Tibial artery (tissue), 4 donors: ENCODE measurements at regions not wholly inside any gene's neighbourhood (a gene's known extent, or its start where the extent isn't known, plus 50 kb on each side); places are given as distances from the start of the nearest gene placed in this dataset.

ENCODE experiments used
- DNase-seq, 2 donors: peaks; one replicate each; pipeline ENCODE4 v3.0.0-alpha.2; 2019
- H3K27ac ChIP-seq, 2 donors: fragments of 200-600 bp; sonication (generic) in 1 of 2; 1 replicate in 1 of 2; 2 replicates in 1 of 2; pipeline ENCODE4 v1.5.1; 2018 to 2019; ENCODE audit warnings: mild to moderate bottlenecking in 1 of 2
- H3K27me3 ChIP-seq, 2 donors: fragments of 200-600 bp; sonication (generic) in 1 of 2; one replicate each; pipeline versions ENCODE4 v1.5.1 to v1.6.0; 2016 to 2019
- H3K36me3 ChIP-seq, 3 donors: fragments of 200-600 bp; sonication (generic) in 2 of 3; one replicate each; pipeline ENCODE4 v1.5.1; 2016 to 2019; ENCODE audit warnings: mild to moderate bottlenecking in 2 of 3
- H3K4me1 ChIP-seq, 4 donors: fragments of 200-600 bp; sonication (generic) in 2 of 4; 1 replicate in 3 of 4; 2 replicates in 1 of 4; pipeline ENCODE4 v1.5.1; 2016 to 2019
- H3K4me3 ChIP-seq, 2 donors: fragments of 200-600 bp; sonication (generic) in 1 of 2; 1 replicate in 1 of 2; 2 replicates in 1 of 2; pipeline ENCODE4 v1.5.1; 2018 to 2019; ENCODE audit warnings: mild to moderate bottlenecking in 2 of 2
- H3K9me3 ChIP-seq, 3 donors: fragments of 200-600 bp; sonication (generic) in 1 of 3; one replicate each; pipeline ENCODE4 v1.5.1; 2016 to 2019
- CTCF ChIP-seq, 2 experiments: fragments of 200-600 bp in 1 of 2; fragments of 450-650 bp in 1 of 2; IDR thresholded peaks; one replicate each; pipeline ENCODE4 v1.5.1; 2017 to 2019; ENCODE audit warnings: antibody characterized with exemption in 2 of 2, mild to moderate bottlenecking in 1 of 2, moderate library complexity in 1 of 2
- intact Hi-C: fragments of 100-400 bp; cut with DNase I; formaldehyde crosslinking; loops from one replicate; pipeline ENCODE4 v1.15.0; 2023; ENCODE audit warnings: low total_unique reads

- Histone ChIP-seq H3K9me3 (no peaks in the 10 kb centered on the region), H3K4me3 (no peak overlapping the region), H3K36me3 (no peaks in the 10 kb centered on the region), H3K27me3 (no peaks in the 10 kb centered on the region), H3K27ac (no peak overlapping the region), H3K4me1 (no peaks in the 10 kb centered on the region)
- intact Hi-C loops, result no loop called here
- TF ChIP-seq CTCF (IDR thresholded peaks at IDR 0.05), result no peak
- DNase-seq, result no peak
These were observed 472.3 kb downstream of the CDH26 start for GRCh38 chr20:60430516-60431001.

GRCh38 chr20:60431349-60431748 is 473.1 kb downstream of the CDH26 start:
- Histone ChIP-seq H3K9me3 (no peaks in the 10 kb centered on the region), H3K4me1 (no peaks in the 10 kb centered on the region), H3K27me3 (no peaks in the 10 kb centered on the region), H3K27ac (no peak overlapping the region), H3K36me3 (no peaks in the 10 kb centered on the region), H3K4me3 (no peak overlapping the region)
- intact Hi-C loops, result no loop called here
- no peak for TF ChIP-seq CTCF (IDR thresholded peaks at IDR 0.05)
- DNase-seq, result no peak

GRCh38 chr20:60437418-60437817 is 479.2 kb downstream of the CDH26 start:
- no peaks in the 10 kb centered on the region for H3K27me3 ChIP-seq
- no peaks in the 10 kb centered on the region for H3K4me1 ChIP-seq
- intact Hi-C loops, result no loop called here
- no peak for TF ChIP-seq CTCF (IDR thresholded peaks at IDR 0.05)
- H3K27ac ChIP-seq, result no peak overlapping the region
- H3K36me3 ChIP-seq, result no peaks in the 10 kb centered on the region
- H3K4me3 ChIP-seq, result no peak overlapping the region
- DNase-seq, result no peak
- no peaks in the 10 kb centered on the region for H3K9me3 ChIP-seq

- no peak overlapping the region for H3K27ac ChIP-seq
- no peak for TF ChIP-seq CTCF (IDR thresholded peaks at IDR 0.05)
- H3K9me3 ChIP-seq, result no peaks in the 10 kb centered on the region
- H3K27me3 ChIP-seq, result no peaks in the 10 kb centered on the region
- no peak for DNase-seq
- intact Hi-C loops, result no loop called here
- H3K36me3 ChIP-seq, result no peaks in the 10 kb centered on the region
- no peaks in the 10 kb centered on the region for H3K4me1 ChIP-seq
- no peak overlapping the region for H3K4me3 ChIP-seq
These were observed 488.3 kb downstream of the CDH26 start for GRCh38 chr20:60446267-60447111.

- intact Hi-C loops, result no loop called here
- no peaks in the 10 kb centered on the region for H3K4me1 ChIP-seq
- no peaks in the 10 kb centered on the region for H3K9me3 ChIP-seq
- no peaks in the 10 kb centered on the region for H3K27me3 ChIP-seq
- no peak for DNase-seq
- H3K4me3 ChIP-seq, result no peak overlapping the region
- TF ChIP-seq CTCF (IDR thresholded peaks at IDR 0.05), result no peak
- no peak overlapping the region for H3K27ac ChIP-seq
- H3K36me3 ChIP-seq, result no peaks in the 10 kb centered on the region
These were observed 489.5 kb downstream of the CDH26 start for GRCh38 chr20:60447703-60448102.
